Mesendoderm (in vitro differentiated cells): ENCODE measurements at regions not wholly inside any gene's neighbourhood (a gene's known extent, or its start where the extent isn't known, plus 50 kb on each side); places are given as distances from the start of the nearest gene placed in this dataset.
"Not testable (repeated sequence)": the region's sequence is repeated elsewhere in the genome, so short reads cannot be mapped to it uniquely, and the experiment has no call there.

Experiments used
- DNase-seq: peaks from one replicate; pipeline ENCODE4 v3.0.0; 2013
- H2AK5ac ChIP-seq: 2 replicates; pipeline ENCODE4 v1.6.1; 2013; ENCODE audit warnings: low read length, inconsistent platforms
- H2BK120ac ChIP-seq: 2 replicates; pipeline ENCODE4 v1.6.1; 2013; ENCODE audit warnings: low read depth, mild to moderate bottlenecking, low read length, moderate library complexity, mixed read lengths
- H2BK15ac ChIP-seq: replicated peaks from 2 replicates; pipeline ENCODE4 v1.6.1; 2013; ENCODE audit warnings: low read depth, mild to moderate bottlenecking, moderate library complexity
- H2BK5ac ChIP-seq: 2 replicates; pipeline ENCODE4 v1.6.1; 2013; ENCODE audit warnings: low read length, inconsistent platforms
- H3K18ac ChIP-seq: 2 replicates; pipeline ENCODE4 v1.6.1; 2013; ENCODE audit warnings: mild to moderate bottlenecking, low read length, mixed read lengths
- H3K23ac ChIP-seq: one replicate; pipeline ENCODE4 v1.6.1; 2013; ENCODE audit warnings: low read length
- H3K27ac ChIP-seq: 2 replicates; pipeline ENCODE4 v1.5.1; 2013; ENCODE audit warnings: low read depth, mild to moderate bottlenecking, inconsistent platforms, low read length, moderate library complexity
- H3K27me3 ChIP-seq: 2 replicates; pipeline ENCODE4 v1.6.1; 2013; ENCODE audit warnings: low read length, control low read depth, mild to moderate bottlenecking, inconsistent platforms; ENCODE audit not compliant: insufficient read depth, poor library complexity
- H3K36me3 ChIP-seq: 2 replicates; pipeline ENCODE4 v1.6.1; 2013; ENCODE audit warnings: low read length, inconsistent platforms; ENCODE audit not compliant: control insufficient read depth, insufficient read depth
- H3K4ac ChIP-seq: one replicate; pipeline ENCODE4 v1.6.1; 2013; ENCODE audit warnings: low read depth, mild to moderate bottlenecking, low read length, moderate library complexity
- H3K4me1 ChIP-seq: 2 replicates; pipeline ENCODE4 v1.6.1; 2013; ENCODE audit warnings: low read depth, low read length, inconsistent platforms; ENCODE audit not compliant: control insufficient read depth
- H3K4me2 ChIP-seq: 2 replicates; pipeline ENCODE4 v1.6.1; 2013; ENCODE audit warnings: low read length
- H3K4me3 ChIP-seq: 2 replicates; pipeline ENCODE4 v1.5.1; 2013; ENCODE audit warnings: mild to moderate bottlenecking, low read length
- H3K56ac ChIP-seq: one replicate; pipeline ENCODE4 v1.6.1; 2013; ENCODE audit warnings: low read length
- H3K79me1 ChIP-seq: 2 replicates; pipeline ENCODE4 v1.6.1; 2013; ENCODE audit warnings: low read length, inconsistent platforms
- H3K79me2 ChIP-seq: 2 replicates; pipeline ENCODE4 v1.6.1; 2013; ENCODE audit warnings: mild to moderate bottlenecking, low read length; ENCODE audit not compliant: control insufficient read depth, insufficient read depth
- H3K9ac ChIP-seq: 2 replicates; pipeline ENCODE4 v1.6.1; 2013; ENCODE audit warnings: low read length, inconsistent platforms
- H4K5ac ChIP-seq: one replicate; pipeline ENCODE4 v1.6.1; 2013; ENCODE audit warnings: low read length
- H4K8ac ChIP-seq: one replicate; pipeline ENCODE4 v1.6.1; 2013; ENCODE audit warnings: low read depth, mild to moderate bottlenecking, control low read depth, low read length, moderate library complexity
- WGBS: extraction: QIAGEN DNeasy Blood & Tissue Kit; methylation state at CpG from one replicate; pipeline ENCODE4 v1.1.7; 2013; ENCODE audit warnings: low lambda C conversion rate, missing lambda C conversion rate; ENCODE audit not compliant: insufficient coverage; ENCODE audit errors: extremely low coverage; 5-methylcytosine and 5-hydroxymethylcytosine counted together

GRCh38 chr7:41438705-41439514 is 264.0 kb downstream of the INHBA start:
- Histone ChIP-seq H2BK5ac (no peak overlapping the region), H3K27ac (no peak overlapping the region), H2BK120ac (no peak overlapping the region), H3K56ac (no peak overlapping the region), H3K27me3 (no peaks in the 10 kb centered on the region), H4K8ac (no peak overlapping the region), H3K79me2 (no peaks in the 10 kb centered on the region), H3K4me2 (no peak overlapping the region), H3K79me1 (no peaks in the 10 kb centered on the region), H3K4me1 (no peaks in the 10 kb centered on the region), H3K4me3 (no peak overlapping the region), H3K9ac (no peak overlapping the region), H3K18ac (no peak overlapping the region), H2AK5ac (no peak overlapping the region), H3K23ac (no peak overlapping the region), H3K36me3 (no peaks in the 10 kb centered on the region), H2BK15ac (no peak overlapping the region), H3K4ac (no peak overlapping the region), H4K5ac (no peak overlapping the region)
- no CpG with 5 or more reads among the region's 8 CpGs for WGBS
- no peak for DNase-seq

- Histone ChIP-seq H3K4me2 (no peak overlapping the region), H2BK120ac (no peak overlapping the region), H4K8ac (no peak overlapping the region), H4K5ac (no peak overlapping the region), H3K79me2 (no peaks in the 10 kb centered on the region), H3K4me1 (no peaks in the 10 kb centered on the region), H2AK5ac (no peak overlapping the region), H2BK15ac (no peak overlapping the region), H3K36me3 (no peaks in the 10 kb centered on the region), H3K56ac (no peak overlapping the region), H3K4me3 (no peak overlapping the region), H3K79me1 (no peaks in the 10 kb centered on the region), H3K9ac (no peak overlapping the region), H3K18ac (no peak overlapping the region), H3K4ac (no peak overlapping the region), H2BK5ac (no peak overlapping the region), H3K27me3 (no peaks in the 10 kb centered on the region), H3K27ac (no peak overlapping the region), H3K23ac (no peak overlapping the region)
- WGBS = no CpG with 5 or more reads among the region's 10 CpGs
- DNase-seq = no peak
These were observed 265.4 kb downstream of the INHBA start for GRCh38 chr7:41437257-41438196.

GRCh38 chr7:41436139-41436538 is 266.8 kb downstream of the INHBA start:
- no peak overlapping the region for H2BK5ac ChIP-seq

GRCh38 chr7:41435020-41435419 is 267.9 kb downstream of the INHBA start:
- not testable (repeated sequence) for H3K4me1 ChIP-seq, H3K27ac ChIP-seq, H3K4me2 ChIP-seq, H3K36me3 ChIP-seq, H3K27me3 ChIP-seq, H3K18ac ChIP-seq, H3K9ac ChIP-seq, H4K8ac ChIP-seq, H3K4ac ChIP-seq, H2AK5ac ChIP-seq, H4K5ac ChIP-seq, H3K79me1 ChIP-seq, H2BK120ac ChIP-seq, H3K79me2 ChIP-seq, DNase-seq, H3K56ac ChIP-seq, H2BK5ac ChIP-seq, H3K4me3 ChIP-seq, H3K23ac ChIP-seq, H2BK15ac ChIP-seq
- no CpG with 5 or more reads among the region's 9 CpGs for WGBS

More at GRCh38 chr7:41436139-41436538, 266.8 kb downstream of the INHBA start:
- Histone ChIP-seq H2BK120ac (no peak overlapping the region), H3K18ac (no peak overlapping the region), H3K23ac (no peak overlapping the region), H3K56ac (no peak overlapping the region), H3K4ac (no peak overlapping the region), H3K4me3 (no peak overlapping the region), H3K9ac (no peak overlapping the region), H2BK15ac (no peak overlapping the region), H3K4me2 (no peak overlapping the region), H3K27ac (no peak overlapping the region), H3K36me3 (no peaks in the 10 kb centered on the region), H2AK5ac (no peak overlapping the region), H4K5ac (no peak overlapping the region), H3K27me3 (no peaks in the 10 kb centered on the region), H3K4me1 (no peaks in the 10 kb centered on the region), H3K79me2 (no peaks in the 10 kb centered on the region), H4K8ac (no peak overlapping the region), H3K79me1 (no peaks in the 10 kb centered on the region)
- no peak for DNase-seq
- WGBS = no CpG with 5 or more reads among the region's 3 CpGs

GRCh38 chr7:41431671-41432070 is 271.2 kb downstream of the INHBA start:
- no peak overlapping the region for H3K4me3 ChIP-seq
- no peaks in the 10 kb centered on the region for H3K4me1 ChIP-seq
- WGBS = no CpG with 5 or more reads among the region's 3 CpGs
- no peak overlapping the region for H3K4me2 ChIP-seq
- H3K18ac ChIP-seq = no peak overlapping the region
- no peak overlapping the region for H3K4ac ChIP-seq
- H3K27ac ChIP-seq = no peak overlapping the region
- H4K5ac ChIP-seq = no peak overlapping the region
- H4K8ac ChIP-seq = no peak overlapping the region
- H3K79me1 ChIP-seq = no peaks in the 10 kb centered on the region
- no peak overlapping the region for H2BK15ac ChIP-seq
- H3K23ac ChIP-seq = no peak overlapping the region
- no peak for DNase-seq
- H3K9ac ChIP-seq = no peak overlapping the region
- no peak overlapping the region for H2BK120ac ChIP-seq
- H2AK5ac ChIP-seq = no peak overlapping the region
- H2BK5ac ChIP-seq = no peak overlapping the region
- no peak overlapping the region for H3K56ac ChIP-seq
- H3K27me3 ChIP-seq = no peaks in the 10 kb centered on the region
- H3K36me3 ChIP-seq = no peaks in the 10 kb centered on the region
- no peaks in the 10 kb centered on the region for H3K79me2 ChIP-seq
